GM12878 (cell line): ENCODE measurements at regions not wholly inside any gene's neighbourhood (a gene's known extent, or its start where the extent isn't known, plus 50 kb on each side); places are given as distances from the start of the nearest gene placed in this dataset.

Experiments
- ATAC-seq: fragments of 200-7000 bp; cut with Tn5 transposase; 3 replicates; pipeline ENCODE4 v1.9.1; 2020; ENCODE audit warnings: mild to moderate bottlenecking, moderate library complexity
- BruUV-seq: library from RNA; stranded (reverse); fragments of 400-500 nt; replicated peaks from 2 replicates; lab custom pipeline; 2021; lab: Mats Ljungman, UMichigan
- CTCF ChIA-PET: fragments of 300-600 bp; sonication (Branson Sonifier 250); formaldehyde crosslinking; extraction: SDS; loops from one replicate; lab custom pipeline; 2021; ENCODE audit warnings: inconsistent platforms; lab: Yijun Ruan, JAX
- POLR2A ChIA-PET: fragments of 350-600 bp; formaldehyde crosslinking; extraction: SDS; loops from one replicate; lab custom pipeline; 2021; ENCODE audit warnings: inconsistent platforms; lab: Charles Lee
- RAD21 ChIA-PET: fragments of 300-600 bp; sonication (Branson Sonifier 250); formaldehyde crosslinking; loops from one replicate; lab custom pipeline; 2023; ENCODE audit warnings: antibody characterized with exemption; ENCODE audit not compliant: unreplicated experiment; lab: Charles Lee
- SMC1A ChIA-PET: fragments of 300-600 bp; sonication (Branson Sonifier 250); formaldehyde crosslinking; loops from one replicate; lab custom pipeline; 2023; ENCODE audit not compliant: unreplicated experiment, uncharacterized antibody; lab: Charles Lee
- DNase-seq: peaks from one replicate; pipeline ENCODE4 v3.0.0-alpha.2; 2011; ENCODE audit warnings: low read depth, low spot score
- FAIRE-seq: peaks from 3 replicates; lab custom pipeline; 2011; peaks lifted over from hg19 to GRCh38; lab: Jason Lieb, UNC
- H2AFZ ChIP-seq: 2 replicates; pipeline ENCODE4 v1.6.0; 2011; ENCODE audit warnings: low read depth, low read length, control low read depth; ENCODE audit not compliant: control insufficient read depth
- H3K27ac ChIP-seq: 2 replicates; pipeline ENCODE4 v1.5.1; 2011; ENCODE audit warnings: control low read depth; ENCODE audit not compliant: control insufficient read depth, insufficient read depth
- H3K27me3 ChIP-seq, 2 experiments: replicated peaks in 1 of 2; 2 replicates each; pipeline versions ENCODE4 v1.6.0 to v1.6.1; 2011; ENCODE audit warnings: low read length in 1 of 2; ENCODE audit not compliant: control insufficient read depth in 2 of 2, insufficient read depth in 2 of 2
- H3K36me3 ChIP-seq, 2 experiments: 2 replicates each; pipeline ENCODE4 v1.5.1; 2011; ENCODE audit warnings: low read length in 1 of 2; ENCODE audit not compliant: control insufficient read depth in 2 of 2, insufficient read depth in 2 of 2
- H3K4me1 ChIP-seq: 2 replicates; pipeline ENCODE4 v1.6.1; 2011; ENCODE audit warnings: mild to moderate bottlenecking, low read length, moderate library complexity, mixed read lengths; ENCODE audit not compliant: control insufficient read depth, insufficient read depth
- H3K4me2 ChIP-seq: 2 replicates; pipeline ENCODE4 v1.6.0; 2011; ENCODE audit warnings: control low read depth; ENCODE audit not compliant: control insufficient read depth, insufficient read depth
- H3K4me3 ChIP-seq: fragments of 200-600 bp; sonication (generic); 2 replicates; pipeline ENCODE4 v1.5.1; 2016
- H3K79me2 ChIP-seq: 2 replicates; pipeline ENCODE4 v1.6.0; 2011; ENCODE audit warnings: low read length; ENCODE audit not compliant: control insufficient read depth, insufficient read depth
- H3K9ac ChIP-seq: 2 replicates; pipeline ENCODE4 v1.8.0; 2011; ENCODE audit warnings: low read length, control low read depth, mixed read lengths; ENCODE audit not compliant: control insufficient read depth, insufficient read depth
- H3K9me3 ChIP-seq: replicated peaks from 3 replicates; pipeline ENCODE4 v1.5.1; 2011; ENCODE audit warnings: mild to moderate bottlenecking, low read length; ENCODE audit not compliant: control insufficient read depth, insufficient read depth
- H4K20me1 ChIP-seq: 2 replicates; pipeline ENCODE4 v1.6.0; 2011; ENCODE audit not compliant: control insufficient read depth, insufficient read depth
- BMI1 ChIP-seq: fragments of 450-650 bp; IDR thresholded peaks from 2 replicates; pipeline ENCODE4 v1.6.1; 2016; ENCODE audit warnings: mild to moderate bottlenecking, moderate library complexity, borderline replicate concordance
- CHD4 ChIP-seq: fragments of 200-600 bp; sonication (generic); IDR thresholded peaks from 2 replicates; pipeline ENCODE4 v1.6.1; 2016; ENCODE audit warnings: mild to moderate bottlenecking
- EED ChIP-seq: sonication (generic); IDR thresholded peaks from 2 replicates; pipeline ENCODE4 v1.6.1; 2016; ENCODE audit warnings: antibody characterized with exemption, low read depth
- FOXM1 ChIP-seq: IDR thresholded peaks from 2 replicates; pipeline ENCODE4 v1.6.1; 2012; ENCODE audit warnings: low read depth, mild to moderate bottlenecking, inconsistent platforms, low read length, moderate library complexity
- KAT2A ChIP-seq: conservative IDR thresholded peaks from 2 replicates; pipeline ENCODE4 v1.6.1; 2011; ENCODE audit warnings: low read depth, low read length; ENCODE audit not compliant: control insufficient read depth
- KDM1A ChIP-seq: fragments of 200-600 bp; sonication (generic); IDR thresholded peaks from 2 replicates; pipeline ENCODE4 v1.6.1; 2016; ENCODE audit warnings: borderline replicate concordance
- NFYB ChIP-seq: IDR thresholded peaks from 2 replicates; pipeline ENCODE4 v1.6.1; 2011; ENCODE audit warnings: low read depth, mild to moderate bottlenecking, low read length, improper control_type of control experiment, moderate library complexity; ENCODE audit not compliant: insufficient read depth
- POLR2AphosphoS2 ChIP-seq: IDR thresholded peaks from 2 replicates; pipeline ENCODE4 v1.6.1; 2011; ENCODE audit warnings: low read depth, mild to moderate bottlenecking, low read length, improper control_type of control experiment, moderate library complexity
- SIN3A ChIP-seq: IDR thresholded peaks from 2 replicates; pipeline ENCODE4 v1.6.1; 2012; ENCODE audit warnings: low read depth, low read length, improper control_type of control experiment
- SIX5 ChIP-seq: IDR thresholded peaks from 2 replicates; pipeline ENCODE4 v1.6.1; 2011; ENCODE audit warnings: mild to moderate bottlenecking, low read depth, low read length, moderate library complexity; ENCODE audit not compliant: severe bottlenecking
- SRF ChIP-seq, 2 experiments: IDR thresholded peaks; 2 replicates each; pipeline ENCODE4 v1.6.1; 2011; ENCODE audit warnings: low read depth in 2 of 2, low read length in 2 of 2, mild to moderate bottlenecking in 1 of 2, moderate library complexity in 1 of 2
- TAF1 ChIP-seq: IDR thresholded peaks from 2 replicates; pipeline ENCODE4 v1.6.1; 2011; ENCODE audit warnings: mild to moderate bottlenecking, low read depth, low read length, borderline replicate concordance
- WGBS: methylation state at CpG from one replicate; pipeline ENCODE4 v1.1.6; 2016; ENCODE audit warnings: low lambda C conversion rate; ENCODE audit not compliant: insufficient replicate concordance, insufficient coverage; ENCODE audit errors: missing lambda C conversion rate; 5-methylcytosine and 5-hydroxymethylcytosine counted together
- in situ Hi-C: fragments of 300-500 bp; cut with MboI; formaldehyde crosslinking; loops from 9 replicates; pipeline ENCODE4 v1.14.3; 2018; ENCODE audit warnings: mixed read lengths
- intact Hi-C: fragments of 100-400 bp; cut with micrococcal nuclease; formaldehyde crosslinking; loops from one replicate; pipeline ENCODE4 v1.14.2; 2022; ENCODE audit not compliant: unreplicated experiment
- TF ChIP-seq, protein P1 (sequence below): fragments of 450-650 bp; IDR thresholded peaks from 2 replicates; pipeline ENCODE4 v1.6.1; 2016; ENCODE audit warnings: mild to moderate bottlenecking
- TF ChIP-seq, protein P2 (sequence below): fragments of 450-650 bp; formaldehyde crosslinking; IDR thresholded peaks from 2 replicates; pipeline ENCODE4 v1.4.0; 2020; ENCODE audit warnings: mild to moderate bottlenecking, moderate library complexity
- TF ChIP-seq, protein P3 (sequence below): fragments of 450-650 bp; conservative IDR thresholded peaks from 2 replicates; pipeline ENCODE4 v1.6.1; 2017; ENCODE audit warnings: mild to moderate bottlenecking, moderate library complexity

DNA sequence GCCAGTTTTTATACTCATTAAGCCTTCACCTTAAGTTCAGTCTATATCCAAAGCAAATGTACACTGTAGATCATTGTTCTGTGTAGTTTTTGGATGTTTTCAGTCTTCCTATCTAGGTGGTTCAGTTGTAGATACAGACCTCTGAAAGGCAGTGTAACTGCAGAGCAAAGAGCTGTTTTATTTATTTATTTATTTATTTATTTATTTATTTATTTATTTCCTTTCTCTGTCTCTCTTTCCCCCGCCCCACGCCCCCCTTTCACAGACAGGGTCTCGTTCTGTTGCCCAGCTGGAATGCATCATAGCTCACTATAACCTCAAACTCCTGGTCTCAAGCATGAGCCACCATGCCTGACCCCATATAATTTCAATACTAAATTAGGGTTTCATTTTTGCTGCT is 281.8 kb upstream of the KLHL1 start (continued):
- TF ChIP-seq POLR2AphosphoS2 (no peak), SIX5 (no peak)

DNA sequence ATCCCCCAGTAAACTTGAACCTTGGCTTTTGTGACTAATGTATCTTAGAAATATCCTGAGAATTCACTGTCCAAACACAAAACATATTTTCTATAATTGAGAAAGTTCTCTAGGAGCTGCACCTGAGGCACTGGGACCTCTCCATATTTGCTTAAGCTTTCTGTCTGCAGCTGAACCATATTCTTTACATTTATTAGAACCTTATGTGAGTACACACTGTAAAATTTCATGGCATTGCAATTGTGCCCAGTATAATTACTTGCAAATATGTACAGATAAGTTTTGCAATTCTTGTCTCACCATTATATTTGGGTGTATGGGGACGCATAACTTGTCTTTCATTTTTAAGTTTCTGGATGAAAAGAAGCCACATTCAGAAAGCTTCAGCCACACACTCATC is 280.7 kb upstream of the KLHL1 start:
- Histone ChIP-seq H4K20me1 (no peaks in the 10 kb centered on the region), H3K4me3 (no peak overlapping the region), H3K79me2 (no peaks in the 10 kb centered on the region), H3K4me2 (no peak overlapping the region), H2AFZ (no peak overlapping the region), H3K9ac (no peak overlapping the region), H3K27me3 (no peaks in the 10 kb centered on the region), H3K27ac (no peak overlapping the region), H3K4me1 (no peaks in the 10 kb centered on the region), H3K36me3 (no peaks in the 10 kb centered on the region), H3K9me3 (no peaks in the 10 kb centered on the region)
- ChIA-PET RAD21 (no interaction called here), SMC1A (no interaction called here), CTCF (no interaction called here), POLR2A (no interaction called here)
- ATAC-seq = no peak
- DNase-seq = no peak
- TF ChIP-seq SRF (IDR thresholded peaks at IDR 0.05; ENCODE audit: low read depth in 2 of 2, low read length in 2 of 2) (no peak), KDM1A (no peak), EED (no peak), BMI1 (no peak), NFYB (no peak), SIX5 (no peak), KAT2A (no peak), SIN3A (no peak), FOXM1 (no peak), TAF1 (no peak), CHD4 (no peak)
- TF ChIP-seq, protein P1, sequence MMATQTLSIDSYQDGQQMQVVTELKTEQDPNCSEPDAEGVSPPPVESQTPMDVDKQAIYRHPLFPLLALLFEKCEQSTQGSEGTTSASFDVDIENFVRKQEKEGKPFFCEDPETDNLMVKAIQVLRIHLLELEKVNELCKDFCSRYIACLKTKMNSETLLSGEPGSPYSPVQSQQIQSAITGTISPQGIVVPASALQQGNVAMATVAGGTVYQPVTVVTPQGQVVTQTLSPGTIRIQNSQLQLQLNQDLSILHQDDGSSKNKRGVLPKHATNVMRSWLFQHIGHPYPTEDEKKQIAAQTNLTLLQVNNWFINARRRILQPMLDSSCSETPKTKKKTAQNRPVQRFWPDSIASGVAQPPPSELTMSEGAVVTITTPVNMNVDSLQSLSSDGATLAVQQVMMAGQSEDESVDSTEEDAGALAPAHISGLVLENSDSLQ = no peak
- TF ChIP-seq, protein P2, sequence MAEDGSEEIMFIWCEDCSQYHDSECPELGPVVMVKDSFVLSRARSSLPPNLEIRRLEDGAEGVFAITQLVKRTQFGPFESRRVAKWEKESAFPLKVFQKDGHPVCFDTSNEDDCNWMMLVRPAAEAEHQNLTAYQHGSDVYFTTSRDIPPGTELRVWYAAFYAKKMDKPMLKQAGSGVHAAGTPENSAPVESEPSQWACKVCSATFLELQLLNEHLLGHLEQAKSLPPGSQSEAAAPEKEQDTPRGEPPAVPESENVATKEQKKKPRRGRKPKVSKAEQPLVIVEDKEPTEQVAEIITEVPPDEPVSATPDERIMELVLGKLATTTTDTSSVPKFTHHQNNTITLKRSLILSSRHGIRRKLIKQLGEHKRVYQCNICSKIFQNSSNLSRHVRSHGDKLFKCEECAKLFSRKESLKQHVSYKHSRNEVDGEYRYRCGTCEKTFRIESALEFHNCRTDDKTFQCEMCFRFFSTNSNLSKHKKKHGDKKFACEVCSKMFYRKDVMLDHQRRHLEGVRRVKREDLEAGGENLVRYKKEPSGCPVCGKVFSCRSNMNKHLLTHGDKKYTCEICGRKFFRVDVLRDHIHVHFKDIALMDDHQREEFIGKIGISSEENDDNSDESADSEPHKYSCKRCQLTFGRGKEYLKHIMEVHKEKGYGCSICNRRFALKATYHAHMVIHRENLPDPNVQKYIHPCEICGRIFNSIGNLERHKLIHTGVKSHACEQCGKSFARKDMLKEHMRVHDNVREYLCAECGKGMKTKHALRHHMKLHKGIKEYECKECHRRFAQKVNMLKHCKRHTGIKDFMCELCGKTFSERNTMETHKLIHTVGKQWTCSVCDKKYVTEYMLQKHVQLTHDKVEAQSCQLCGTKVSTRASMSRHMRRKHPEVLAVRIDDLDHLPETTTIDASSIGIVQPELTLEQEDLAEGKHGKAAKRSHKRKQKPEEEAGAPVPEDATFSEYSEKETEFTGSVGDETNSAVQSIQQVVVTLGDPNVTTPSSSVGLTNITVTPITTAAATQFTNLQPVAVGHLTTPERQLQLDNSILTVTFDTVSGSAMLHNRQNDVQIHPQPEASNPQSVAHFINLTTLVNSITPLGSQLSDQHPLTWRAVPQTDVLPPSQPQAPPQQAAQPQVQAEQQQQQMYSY = no peak
- TF ChIP-seq, protein P3, sequence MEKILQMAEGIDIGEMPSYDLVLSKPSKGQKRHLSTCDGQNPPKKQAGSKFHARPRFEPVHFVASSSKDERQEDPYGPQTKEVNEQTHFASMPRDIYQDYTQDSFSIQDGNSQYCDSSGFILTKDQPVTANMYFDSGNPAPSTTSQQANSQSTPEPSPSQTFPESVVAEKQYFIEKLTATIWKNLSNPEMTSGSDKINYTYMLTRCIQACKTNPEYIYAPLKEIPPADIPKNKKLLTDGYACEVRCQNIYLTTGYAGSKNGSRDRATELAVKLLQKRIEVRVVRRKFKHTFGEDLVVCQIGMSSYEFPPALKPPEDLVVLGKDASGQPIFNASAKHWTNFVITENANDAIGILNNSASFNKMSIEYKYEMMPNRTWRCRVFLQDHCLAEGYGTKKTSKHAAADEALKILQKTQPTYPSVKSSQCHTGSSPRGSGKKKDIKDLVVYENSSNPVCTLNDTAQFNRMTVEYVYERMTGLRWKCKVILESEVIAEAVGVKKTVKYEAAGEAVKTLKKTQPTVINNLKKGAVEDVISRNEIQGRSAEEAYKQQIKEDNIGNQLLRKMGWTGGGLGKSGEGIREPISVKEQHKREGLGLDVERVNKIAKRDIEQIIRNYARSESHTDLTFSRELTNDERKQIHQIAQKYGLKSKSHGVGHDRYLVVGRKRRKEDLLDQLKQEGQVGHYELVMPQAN = no peak
- FAIRE-seq = no peak
- no TSS peak for BruUV-seq
- intact Hi-C loops (no loop called here), in situ Hi-C loops (no loop called here)
- 0% methylated on average over 1 of the region's 1 CpG for WGBS
